ENCODE measurements at regions not wholly inside any gene's neighbourhood (a gene's known extent, or its start where the extent isn't known, plus 50 kb on each side); places are given as distances from the start of the nearest gene placed in this dataset.

DNA sequence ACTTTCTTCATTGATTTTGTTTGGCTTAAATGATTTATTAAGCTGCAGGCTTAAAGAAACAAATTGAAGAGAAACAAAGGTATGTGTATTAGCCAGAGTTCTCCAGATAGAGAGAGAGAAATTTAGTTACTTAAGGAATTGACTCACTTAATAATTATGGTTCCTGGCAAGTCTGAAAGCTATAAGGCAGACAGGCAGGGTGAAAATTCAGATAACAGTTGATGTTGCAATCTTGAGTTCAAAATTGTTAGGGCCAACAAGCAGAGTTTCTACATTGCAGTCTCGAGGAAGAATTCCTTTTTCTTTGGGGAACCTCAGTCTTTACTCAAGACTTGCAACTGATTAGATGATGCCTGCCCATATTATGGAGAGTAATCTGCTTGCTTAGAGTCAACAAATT, 593.5 kb downstream of the ADCYAP1 start:
- TF ChIP-seq, protein P1, sequence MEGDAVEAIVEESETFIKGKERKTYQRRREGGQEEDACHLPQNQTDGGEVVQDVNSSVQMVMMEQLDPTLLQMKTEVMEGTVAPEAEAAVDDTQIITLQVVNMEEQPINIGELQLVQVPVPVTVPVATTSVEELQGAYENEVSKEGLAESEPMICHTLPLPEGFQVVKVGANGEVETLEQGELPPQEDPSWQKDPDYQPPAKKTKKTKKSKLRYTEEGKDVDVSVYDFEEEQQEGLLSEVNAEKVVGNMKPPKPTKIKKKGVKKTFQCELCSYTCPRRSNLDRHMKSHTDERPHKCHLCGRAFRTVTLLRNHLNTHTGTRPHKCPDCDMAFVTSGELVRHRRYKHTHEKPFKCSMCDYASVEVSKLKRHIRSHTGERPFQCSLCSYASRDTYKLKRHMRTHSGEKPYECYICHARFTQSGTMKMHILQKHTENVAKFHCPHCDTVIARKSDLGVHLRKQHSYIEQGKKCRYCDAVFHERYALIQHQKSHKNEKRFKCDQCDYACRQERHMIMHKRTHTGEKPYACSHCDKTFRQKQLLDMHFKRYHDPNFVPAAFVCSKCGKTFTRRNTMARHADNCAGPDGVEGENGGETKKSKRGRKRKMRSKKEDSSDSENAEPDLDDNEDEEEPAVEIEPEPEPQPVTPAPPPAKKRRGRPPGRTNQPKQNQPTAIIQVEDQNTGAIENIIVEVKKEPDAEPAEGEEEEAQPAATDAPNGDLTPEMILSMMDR (IDR thresholded peaks at IDR 0.05) = no peak
- TF ChIP-seq POLR2A (IDR thresholded peaks at IDR 0.05) = no peak
